ENCODE measurements at regions not wholly inside any gene's neighbourhood (a gene's known extent, or its start where the extent isn't known, plus 50 kb on each side); places are given as distances from the start of the nearest gene placed in this dataset.

GRCh38 chr5:89200899-89201298, 317.9 kb upstream of the MEF2C start:
- Histone ChIP-seq H3K4me1 (ENCODE audit: control insufficient read depth in 2 of 2, insufficient read depth in 1 of 2, low read depth in 1 of 2, low read length in 2 of 2) (no peaks in the 10 kb centered on the region), H2AK5ac (ENCODE audit: low read depth, low read length) (no peak overlapping the region), H3K27me3 (ENCODE audit: control insufficient read depth in 3 of 3, insufficient read depth in 3 of 3, low read depth in 1 of 3, low read length in 3 of 3) (no peaks in the 10 kb centered on the region), H3K9ac (ENCODE audit: low read depth, low read length, poor library complexity) (no peak overlapping the region), H2BK120ac (ENCODE audit: low read depth, low read length) (no peak overlapping the region), H3K4me3 (ENCODE audit: low read length in 2 of 2) (no peak overlapping the region), H2BK12ac (ENCODE audit: low read length) (no peak overlapping the region), H2BK5ac (ENCODE audit: low read length) (no peak overlapping the region), H2BK15ac (ENCODE audit: low read length) (no peak overlapping the region), H2AFZ (ENCODE audit: low read length) (no peak overlapping the region), H4K91ac (ENCODE audit: low read depth, low read length, poor library complexity) (no peak overlapping the region), H3K4me2 (ENCODE audit: insufficient read depth, low read length, poor library complexity, severe bottlenecking) (no peak overlapping the region), H3K23ac (ENCODE audit: low read depth, low read length, poor library complexity) (no peak overlapping the region), H3K18ac (ENCODE audit: low read length) (no peak overlapping the region), H3K9me3 (replicated peaks in 1 of 2; ENCODE audit: control insufficient read depth in 2 of 2, insufficient read depth in 1 of 2, low read depth in 1 of 2, low read length in 2 of 2) (peaks cover 8 to 18% of the 10 kb centered on the region in 2 donors), H3K14ac (ENCODE audit: low read length) (no peak overlapping the region), H3K36me3 (replicated peaks in 1 of 2; ENCODE audit: control insufficient read depth in 2 of 2, insufficient read depth in 2 of 2, low read length in 2 of 2) (no peaks in the 10 kb centered on the region), H3K27ac (replicated peaks; ENCODE audit: low read length) (no peak overlapping the region), H4K8ac (ENCODE audit: low read depth, low read length) (no peak overlapping the region), H3K79me1 (ENCODE audit: low read depth, low read length) (no peaks in the 10 kb centered on the region), H3K4ac (ENCODE audit: low read length) (no peak overlapping the region)
- WGBS, 2 donors (ENCODE audit: extremely low coverage in 2 of 2, insufficient read length in 2 of 2, insufficient replicate concordance in 1 of 2): no CpG with 5 or more reads among the region's 2 CpGs
- DNase-seq (ENCODE audit: low spot score): no peak

- no peak overlapping the region for H3K4me2 ChIP-seq (ENCODE audit: insufficient read depth, low read length, poor library complexity, severe bottlenecking)
- peaks cover 8 to 18% of the 10 kb centered on the region in 2 donors for H3K9me3 ChIP-seq (replicated peaks in 1 of 2; ENCODE audit: control insufficient read depth in 2 of 2, insufficient read depth in 1 of 2, low read depth in 1 of 2, low read length in 2 of 2)
- H3K23ac ChIP-seq (ENCODE audit: low read depth, low read length, poor library complexity): no peak overlapping the region
- H2BK12ac ChIP-seq (ENCODE audit: low read length): no peak overlapping the region
- H3K27ac ChIP-seq (replicated peaks; ENCODE audit: low read length): no peak overlapping the region
- WGBS, 2 donors (ENCODE audit: extremely low coverage in 2 of 2, insufficient read length in 2 of 2, insufficient replicate concordance in 1 of 2): no CpG with 5 or more reads among the region's 2 CpGs
- no peak overlapping the region for H2AK5ac ChIP-seq (ENCODE audit: low read depth, low read length)
- no peaks in the 10 kb centered on the region for H3K4me1 ChIP-seq (ENCODE audit: control insufficient read depth in 2 of 2, insufficient read depth in 1 of 2, low read depth in 1 of 2, low read length in 2 of 2)
- no peak overlapping the region for H3K18ac ChIP-seq (ENCODE audit: low read length)
- no peaks in the 10 kb centered on the region for H3K36me3 ChIP-seq (replicated peaks in 1 of 2; ENCODE audit: control insufficient read depth in 2 of 2, insufficient read depth in 2 of 2, low read length in 2 of 2)
- no peaks in the 10 kb centered on the region for H3K27me3 ChIP-seq (ENCODE audit: control insufficient read depth in 3 of 3, insufficient read depth in 3 of 3, low read depth in 1 of 3, low read length in 3 of 3)
- H2BK120ac ChIP-seq (ENCODE audit: low read depth, low read length): no peak overlapping the region
- no peak overlapping the region for H3K9ac ChIP-seq (ENCODE audit: low read depth, low read length, poor library complexity)
- H4K8ac ChIP-seq (ENCODE audit: low read depth, low read length): no peak overlapping the region
- no peaks in the 10 kb centered on the region for H3K79me1 ChIP-seq (ENCODE audit: low read depth, low read length)
- no peak overlapping the region for H3K4ac ChIP-seq (ENCODE audit: low read length)
- no peak for DNase-seq (ENCODE audit: low spot score)
- H2BK5ac ChIP-seq (ENCODE audit: low read length): no peak overlapping the region
- H4K91ac ChIP-seq (ENCODE audit: low read depth, low read length, poor library complexity): no peak overlapping the region
- no peak overlapping the region for H2BK15ac ChIP-seq (ENCODE audit: low read length)
- no peak overlapping the region for H3K4me3 ChIP-seq (ENCODE audit: low read length in 2 of 2)
- no peak overlapping the region for H2AFZ ChIP-seq (ENCODE audit: low read length)
- H3K14ac ChIP-seq (ENCODE audit: low read length): no peak overlapping the region
Observed at GRCh38 chr5:89199306-89199705, 316.3 kb upstream of the MEF2C start.

GRCh38 chr5:89191374-89191773, 308.4 kb upstream of the MEF2C start:
- Histone ChIP-seq H2AFZ (ENCODE audit: low read length) (no peak overlapping the region), H4K91ac (ENCODE audit: low read depth, low read length, poor library complexity) (no peak overlapping the region), H3K79me1 (ENCODE audit: low read depth, low read length) (no peaks in the 10 kb centered on the region), H2BK120ac (ENCODE audit: low read depth, low read length) (no peak overlapping the region), H3K18ac (ENCODE audit: low read length) (no peak overlapping the region), H3K23ac (ENCODE audit: low read depth, low read length, poor library complexity) (no peak overlapping the region), H3K14ac (ENCODE audit: low read length) (no peak overlapping the region), H3K27me3 (ENCODE audit: control insufficient read depth in 3 of 3, insufficient read depth in 3 of 3, low read depth in 1 of 3, low read length in 3 of 3) (no peaks in the 10 kb centered on the region), H3K4me2 (ENCODE audit: insufficient read depth, low read length, poor library complexity, severe bottlenecking) (no peak overlapping the region), H3K4me3 (ENCODE audit: low read length in 2 of 2) (no peak overlapping the region), H3K9ac (ENCODE audit: low read depth, low read length, poor library complexity) (no peak overlapping the region), H3K27ac (replicated peaks; ENCODE audit: low read length) (no peak overlapping the region), H3K4ac (ENCODE audit: low read length) (no peak overlapping the region), H4K8ac (ENCODE audit: low read depth, low read length) (no peak overlapping the region), H2AK5ac (ENCODE audit: low read depth, low read length) (no peak overlapping the region), H2BK5ac (ENCODE audit: low read length) (no peak overlapping the region), H2BK12ac (ENCODE audit: low read length) (no peak overlapping the region), H3K9me3 (replicated peaks in 1 of 2; ENCODE audit: control insufficient read depth in 2 of 2, insufficient read depth in 1 of 2, low read depth in 1 of 2, low read length in 2 of 2) (no peaks in the 10 kb centered on the region), H3K36me3 (replicated peaks in 1 of 2; ENCODE audit: control insufficient read depth in 2 of 2, insufficient read depth in 2 of 2, low read length in 2 of 2) (no peaks in the 10 kb centered on the region), H3K4me1 (ENCODE audit: control insufficient read depth in 2 of 2, insufficient read depth in 1 of 2, low read depth in 1 of 2, low read length in 2 of 2) (peaks cover 0 to 4% of the 10 kb centered on the region in 2 donors), H2BK15ac (ENCODE audit: low read length) (no peak overlapping the region)
- no peak for DNase-seq (ENCODE audit: low spot score)
- no CpG with 5 or more reads among the region's 2 CpGs for WGBS, 2 donors (ENCODE audit: extremely low coverage in 2 of 2, insufficient read length in 2 of 2, insufficient replicate concordance in 1 of 2)

- Histone ChIP-seq H3K4me1 (ENCODE audit: control insufficient read depth in 2 of 2, insufficient read depth in 1 of 2, low read depth in 1 of 2, low read length in 2 of 2) (peaks cover 0 to 4% of the 10 kb centered on the region in 2 donors), H2AK5ac (ENCODE audit: low read depth, low read length) (no peak overlapping the region), H3K9me3 (replicated peaks in 1 of 2; ENCODE audit: control insufficient read depth in 2 of 2, insufficient read depth in 1 of 2, low read depth in 1 of 2, low read length in 2 of 2) (no peaks in the 10 kb centered on the region), H2BK15ac (ENCODE audit: low read length) (no peak overlapping the region), H3K18ac (ENCODE audit: low read length) (no peak overlapping the region), H3K4me3 (ENCODE audit: low read length in 2 of 2) (no peak overlapping the region), H2AFZ (ENCODE audit: low read length) (no peak overlapping the region), H3K23ac (ENCODE audit: low read depth, low read length, poor library complexity) (no peak overlapping the region), H3K27me3 (ENCODE audit: control insufficient read depth in 3 of 3, insufficient read depth in 3 of 3, low read depth in 1 of 3, low read length in 3 of 3) (no peaks in the 10 kb centered on the region), H3K79me1 (ENCODE audit: low read depth, low read length) (no peaks in the 10 kb centered on the region), H2BK120ac (ENCODE audit: low read depth, low read length) (no peak overlapping the region), H3K36me3 (replicated peaks in 1 of 2; ENCODE audit: control insufficient read depth in 2 of 2, insufficient read depth in 2 of 2, low read length in 2 of 2) (no peaks in the 10 kb centered on the region), H2BK5ac (ENCODE audit: low read length) (no peak overlapping the region), H2BK12ac (ENCODE audit: low read length) (no peak overlapping the region), H4K8ac (ENCODE audit: low read depth, low read length) (no peak overlapping the region), H3K9ac (ENCODE audit: low read depth, low read length, poor library complexity) (no peak overlapping the region), H3K14ac (ENCODE audit: low read length) (no peak overlapping the region), H3K4me2 (ENCODE audit: insufficient read depth, low read length, poor library complexity, severe bottlenecking) (no peak overlapping the region), H4K91ac (ENCODE audit: low read depth, low read length, poor library complexity) (no peak overlapping the region), H3K27ac (replicated peaks; ENCODE audit: low read length) (no peak overlapping the region), H3K4ac (ENCODE audit: low read length) (no peak overlapping the region)
- WGBS, 2 donors (ENCODE audit: extremely low coverage in 2 of 2, insufficient read length in 2 of 2, insufficient replicate concordance in 1 of 2): no CpG with 5 or more reads among the region's 3 CpGs
- no peak for DNase-seq (ENCODE audit: low spot score)
Observed at GRCh38 chr5:89190515-89191265, 307.7 kb upstream of the MEF2C start.

Data from neuronal stem cell (in vitro differentiated cells).